Type B pancreatic cell (in vitro differentiated cells): ENCODE measurements at regions not wholly inside any gene's neighbourhood (a gene's known extent, or its start where the extent isn't known, plus 50 kb on each side); places are given as distances from the start of the nearest gene placed in this dataset.
A peak's percentile ranks its signal among the peaks of the same experiment; 100 is the strongest.

Experiments
- DNase-seq: peaks from one replicate; pipeline ENCODE4 v3.0.0; 2021; ENCODE audit warnings: mixed read lengths; ENCODE audit not compliant: unreplicated experiment; ENCODE audit errors: extremely low spot score
- H3K27ac Mint-ChIP-seq: 2 replicates; pipeline ENCODE4 v1.8.0; 2021; ENCODE audit warnings: mild to moderate bottlenecking, mixed read lengths
- H3K27me3 Mint-ChIP-seq: 2 replicates; pipeline ENCODE4 v1.8.0; 2021; ENCODE audit warnings: mixed read lengths
- H3K36me3 Mint-ChIP-seq: 2 replicates; pipeline ENCODE4 v1.8.0; 2021; ENCODE audit warnings: mixed read lengths
- H3K4me1 Mint-ChIP-seq: one replicate; pipeline ENCODE4 v1.8.0; 2021; ENCODE audit warnings: mixed read lengths; ENCODE audit not compliant: unreplicated experiment
- H3K4me3 Mint-ChIP-seq: 2 replicates; pipeline ENCODE4 v1.8.0; 2021; ENCODE audit warnings: mild to moderate bottlenecking, mixed read lengths
- H3K9me3 Mint-ChIP-seq: 2 replicates; pipeline ENCODE4 v1.8.0; 2021; ENCODE audit warnings: mixed read lengths
- CTCF ChIP-seq: fragments of 200-600 bp; sonication (generic); conservative IDR thresholded peaks from 2 replicates; pipeline ENCODE4 v1.5.0; 2021; ENCODE audit warnings: antibody characterized with exemption, mild to moderate bottlenecking

GRCh38 chr5:23208959-23209431 lies 298.4 kb upstream of the PRDM9 start:
- Mint-ChIP-seq H3K9me3 (no peaks in the 10 kb centered on the region), H3K4me1 (peaks cover 4% of the 10 kb centered on the region), H3K27me3 (no peaks in the 10 kb centered on the region), H3K36me3 (no peaks in the 10 kb centered on the region), H3K27ac (no peak overlapping the region), H3K4me3 (no peak overlapping the region)
- no peak for DNase-seq
- TF ChIP-seq CTCF: peak; percentile 84

GRCh38 chr5:23204111-23204510 lies 303.3 kb upstream of the PRDM9 start:
- TF ChIP-seq CTCF: no peak
- DNase-seq: no peak
- Mint-ChIP-seq H3K4me1 (peaks cover 4% of the 10 kb centered on the region), H3K9me3 (no peaks in the 10 kb centered on the region), H3K36me3 (no peaks in the 10 kb centered on the region), H3K27ac (no peak overlapping the region), H3K4me3 (no peak overlapping the region), H3K27me3 (no peaks in the 10 kb centered on the region)

GRCh38 chr5:23169660-23170416 lies 316.7 kb upstream of the CDH12 start:
- H3K4me1 Mint-ChIP-seq: no peaks in the 10 kb centered on the region
- no peaks in the 10 kb centered on the region for H3K36me3 Mint-ChIP-seq
- no peaks in the 10 kb centered on the region for H3K9me3 Mint-ChIP-seq
- TF ChIP-seq CTCF: no peak
- H3K27ac Mint-ChIP-seq: no peak overlapping the region
- no peak overlapping the region for H3K4me3 Mint-ChIP-seq
- H3K27me3 Mint-ChIP-seq: no peaks in the 10 kb centered on the region
- DNase-seq: no peak

- Mint-ChIP-seq H3K36me3 (no peaks in the 10 kb centered on the region), H3K27me3 (no peaks in the 10 kb centered on the region), H3K9me3 (no peaks in the 10 kb centered on the region), H3K4me1 (no peaks in the 10 kb centered on the region), H3K27ac (no peak overlapping the region), H3K4me3 (no peak overlapping the region)
- no peak for DNase-seq
- no peak for TF ChIP-seq CTCF
Observed at GRCh38 chr5:23164971-23165370, 311.8 kb upstream of the CDH12 start.

- Mint-ChIP-seq H3K4me3 (no peak overlapping the region), H3K36me3 (no peaks in the 10 kb centered on the region), H3K4me1 (no peaks in the 10 kb centered on the region), H3K9me3 (no peaks in the 10 kb centered on the region), H3K27ac (no peak overlapping the region), H3K27me3 (no peaks in the 10 kb centered on the region)
- no peak for DNase-seq
- no peak for TF ChIP-seq CTCF
Observed at GRCh38 chr5:23158179-23158578, 305.0 kb upstream of the CDH12 start.
